ENCODE measurements at regions not wholly inside any gene's neighbourhood (a gene's known extent, or its start where the extent isn't known, plus 50 kb on each side); places are given as distances from the start of the nearest gene placed in this dataset.

DNA sequence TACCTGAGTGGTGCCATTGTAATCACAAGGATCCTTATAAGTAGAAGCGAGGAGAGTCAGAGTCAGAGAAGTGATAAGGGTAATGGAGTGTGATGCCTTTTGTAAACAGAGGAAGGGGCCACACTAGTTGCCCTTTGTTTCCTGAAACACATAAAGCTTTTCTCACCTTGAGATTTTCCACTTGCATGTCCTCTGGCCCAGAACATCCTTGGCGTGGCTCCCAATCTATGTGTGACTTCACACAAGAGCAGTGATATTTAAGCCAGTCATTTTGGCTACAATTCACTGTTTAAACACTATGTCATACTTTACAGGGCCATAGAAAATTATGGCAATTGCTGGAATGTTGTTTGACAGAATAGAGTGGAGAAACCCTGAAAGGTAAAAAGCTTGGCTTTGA is 121.2 kb upstream of the BTN3A2 start:
- POLR2A ChIA-PET (ENCODE audit: low non-redundant PET): interaction anchor here (0.6 kb wide), 1 partner anchor 118 kb away, joined by 14 read pairs; no protein-coding TSS in a partner anchor
- no peaks in the 10 kb centered on the region for H3K9me3 ChIP-seq (ENCODE audit: low read depth, low read length, poor library complexity, severe bottlenecking)
- intact Hi-C loops (cut with micrococcal nuclease; ENCODE audit: unreplicated experiment): no loop called here

DNA sequence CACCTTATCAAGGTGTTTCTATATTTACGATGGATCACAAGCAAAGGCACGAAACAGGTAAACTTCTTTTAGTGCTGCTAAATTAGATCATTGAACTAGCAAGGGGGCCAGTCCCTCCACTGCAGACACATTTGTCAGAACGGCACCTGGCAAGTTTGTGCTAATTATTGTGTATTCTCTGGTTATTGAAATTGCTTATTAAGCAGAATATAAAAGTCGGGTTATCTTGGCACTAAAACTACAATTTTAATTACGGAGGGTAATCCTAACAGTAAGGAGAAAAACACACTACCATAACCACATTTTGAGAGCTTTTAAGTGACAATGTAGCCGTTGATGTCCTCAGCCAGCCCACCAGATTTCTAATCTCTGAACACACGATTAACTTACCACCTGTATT is 118.9 kb upstream of the BTN3A2 start:
- Histone ChIP-seq H3K27me3 (replicated peaks; ENCODE audit: insufficient read depth, low read depth, low read length, poor library complexity) (no peaks in the 10 kb centered on the region), H3K4me3 (ENCODE audit: low read depth, low read length, poor library complexity, severe bottlenecking) (no peak overlapping the region), H3K9me3 (ENCODE audit: low read depth, low read length, poor library complexity, severe bottlenecking) (no peaks in the 10 kb centered on the region), H3K4me1 (ENCODE audit: insufficient read depth, low read length, poor library complexity, severe bottlenecking) (peaks cover 3% of the 10 kb centered on the region), H3K36me3 (ENCODE audit: insufficient read depth, low read length, poor library complexity, severe bottlenecking) (no peaks in the 10 kb centered on the region), H3K27ac (ENCODE audit: low read depth, low read length, poor library complexity, severe bottlenecking) (no peak overlapping the region)
- BruUV-seq (replicated peaks): no TSS peak
- DNase-seq (ENCODE audit: low spot score): no peak
- POLR2A ChIA-PET (ENCODE audit: low non-redundant PET): interaction anchor here (0.5 kb wide), 1 partner anchor 50 kb away, joined by 7 read pairs; no protein-coding TSS in a partner anchor
- TF ChIP-seq CTCF (conservative IDR thresholded peaks at IDR 0.05; ENCODE audit: low read depth, low read length) (no peak), EZH2 (IDR thresholded peaks at IDR 0.05; ENCODE audit: borderline replicate concordance, low read depth, low read length, poor library complexity, severe bottlenecking) (no peak)
- CTCF ChIA-PET: no interaction called here
- intact Hi-C loops (cut with micrococcal nuclease; ENCODE audit: unreplicated experiment): no loop called here

More for the DNA sequence above, 121.2 kb upstream of the BTN3A2 start:
- CTCF ChIA-PET: no interaction called here
- Histone ChIP-seq H3K4me1 (ENCODE audit: insufficient read depth, low read length, poor library complexity, severe bottlenecking) (no peaks in the 10 kb centered on the region), H3K36me3 (ENCODE audit: insufficient read depth, low read length, poor library complexity, severe bottlenecking) (no peaks in the 10 kb centered on the region), H3K4me3 (ENCODE audit: low read depth, low read length, poor library complexity, severe bottlenecking) (no peak overlapping the region), H3K27me3 (replicated peaks; ENCODE audit: insufficient read depth, low read depth, low read length, poor library complexity) (no peaks in the 10 kb centered on the region), H3K27ac (ENCODE audit: low read depth, low read length, poor library complexity, severe bottlenecking) (no peak overlapping the region)
- no peak for DNase-seq (ENCODE audit: low spot score)
- no TSS peak for BruUV-seq (replicated peaks)
- TF ChIP-seq EZH2 (IDR thresholded peaks at IDR 0.05; ENCODE audit: borderline replicate concordance, low read depth, low read length, poor library complexity, severe bottlenecking) (no peak), CTCF (conservative IDR thresholded peaks at IDR 0.05; ENCODE audit: low read depth, low read length) (no peak)

DNA sequence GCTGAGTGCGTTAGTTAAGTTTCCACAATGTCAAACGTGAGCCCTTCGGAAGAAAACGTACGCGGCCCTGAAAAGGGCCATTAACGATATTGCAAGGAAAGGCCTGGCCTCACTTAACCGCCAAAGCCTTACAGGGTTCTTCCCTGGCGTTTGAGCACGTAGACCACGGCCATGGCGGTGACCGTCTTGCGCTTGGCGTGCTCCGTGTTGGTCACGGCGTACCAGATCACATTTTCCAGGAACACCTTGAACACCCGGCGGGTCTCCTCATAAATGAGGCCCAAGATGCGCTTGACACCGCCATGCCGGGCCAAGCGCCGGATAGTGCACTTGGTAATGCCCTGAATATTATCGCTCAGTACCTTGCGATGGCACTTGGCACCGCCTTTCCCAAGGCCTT is 118.4 kb upstream of the BTN3A2 start:
- intact Hi-C loops (cut with micrococcal nuclease; ENCODE audit: unreplicated experiment): no loop called here

More for the DNA sequence above, 118.4 kb upstream of the BTN3A2 start:
- no peak for DNase-seq (ENCODE audit: low spot score)
- no TSS peak for BruUV-seq (replicated peaks)
- CTCF ChIA-PET: no interaction called here
- no peak overlapping the region for H3K4me3 ChIP-seq (ENCODE audit: low read depth, low read length, poor library complexity, severe bottlenecking)
- H3K4me1 ChIP-seq (ENCODE audit: insufficient read depth, low read length, poor library complexity, severe bottlenecking): peaks cover 3% of the 10 kb centered on the region
- POLR2A ChIA-PET (ENCODE audit: low non-redundant PET): interaction anchor here (0.8 kb wide), 1 partner anchor 30 kb away, joined by 10 read pairs; no protein-coding TSS in a partner anchor
- H3K27me3 ChIP-seq (replicated peaks; ENCODE audit: insufficient read depth, low read depth, low read length, poor library complexity): no peaks in the 10 kb centered on the region
- TF ChIP-seq CTCF (conservative IDR thresholded peaks at IDR 0.05; ENCODE audit: low read depth, low read length): no peak
- no peak for TF ChIP-seq EZH2 (IDR thresholded peaks at IDR 0.05; ENCODE audit: borderline replicate concordance, low read depth, low read length, poor library complexity, severe bottlenecking)
- H3K36me3 ChIP-seq (ENCODE audit: insufficient read depth, low read length, poor library complexity, severe bottlenecking): no peaks in the 10 kb centered on the region
- H3K9me3 ChIP-seq (ENCODE audit: low read depth, low read length, poor library complexity, severe bottlenecking): no peaks in the 10 kb centered on the region
- no peak overlapping the region for H3K27ac ChIP-seq (ENCODE audit: low read depth, low read length, poor library complexity, severe bottlenecking)

Measured in A673 (cell line).